K562 (cell line): ENCODE measurements at regions not wholly inside any gene's neighbourhood (a gene's known extent, or its start where the extent isn't known, plus 50 kb on each side); places are given as distances from the start of the nearest gene placed in this dataset.
A peak's percentile ranks its signal among the peaks of the same experiment; 100 is the strongest.

Experiments used
- ATF7 ChIP-seq: fragments of 450-650 bp; IDR thresholded peaks from 2 replicates; pipeline ENCODE4 v1.7.1; 2014; ENCODE audit warnings: mild to moderate bottlenecking, moderate library complexity
- ESRRB ChIP-seq: fragments of 250-450 bp; sonication (Bioruptor Pico); IDR thresholded peaks from 2 replicates; pipeline ENCODE4 v1.5.0; 2020; ENCODE audit warnings: mild to moderate bottlenecking, moderate library complexity, borderline replicate concordance
- FOXK2 ChIP-seq, 2 experiments: fragments of 450-650 bp; IDR thresholded peaks in 1 of 2; conservative IDR thresholded peaks in 1 of 2; 2 replicates each; pipeline ENCODE4 v1.6.1; 2016; ENCODE audit warnings: low read depth in 2 of 2, mild to moderate bottlenecking in 1 of 2
- MGA ChIP-seq: fragments of 450-650 bp; IDR thresholded peaks from 2 replicates; pipeline ENCODE4 v1.6.1; 2016; ENCODE audit warnings: mild to moderate bottlenecking, moderate library complexity
- NFIX ChIP-seq: fragments of 250-450 bp; sonication (Bioruptor Pico); IDR thresholded peaks from 2 replicates; pipeline ENCODE4 v1.4.0; 2020; ENCODE audit warnings: low read depth, mild to moderate bottlenecking, moderate library complexity
- NRF1 ChIP-seq, 2 experiments: fragments of 450-650 bp; IDR thresholded peaks in 1 of 2; conservative IDR thresholded peaks in 1 of 2; 2 replicates each; pipeline ENCODE4 v1.6.1; 2014; ENCODE audit warnings: mild to moderate bottlenecking in 2 of 2
- PTBP1 ChIP-seq: fragments of 200-400 bp; formaldehyde crosslinking; IDR thresholded peaks from 2 replicates; pipeline ENCODE4 v1.6.1; 2017; ENCODE audit warnings: low read depth, low read length
- RCOR1 ChIP-seq, 2 experiments: IDR thresholded peaks; 2 replicates each; pipeline ENCODE4 v1.6.1; 2012; ENCODE audit warnings: low read depth in 2 of 2, low read length in 2 of 2, borderline replicate concordance in 1 of 2, improper control_type of control experiment in 1 of 2
- SOX6 ChIP-seq: fragments of 450-650 bp; IDR thresholded peaks from 2 replicates; pipeline ENCODE4 v1.6.1; 2014; ENCODE audit warnings: mild to moderate bottlenecking
- SRF ChIP-seq, 2 experiments: fragments of 250-450, 450-650 bp in 1 of 2; sonication (Bioruptor Pico) in 1 of 2; sonication (generic) in 1 of 2; formaldehyde crosslinking; IDR thresholded peaks; 2 replicates each; pipeline versions ENCODE4 v1.5.0 to v1.5.1; 2020 to 2022; ENCODE audit warnings: mild to moderate bottlenecking in 1 of 2, missing genetic modification reagents in 1 of 2
- ZNF197 ChIP-seq: fragments of 200-800 bp; sonication (Bioruptor generic); IDR thresholded peaks from 2 replicates; pipeline ENCODE4 v1.6.1; 2016; ENCODE audit warnings: low read depth, missing genetic modification characterization, missing compliant biosample characterization
- TF ChIP-seq, protein P1 (sequence below): fragments of 450-650 bp; IDR thresholded peaks from 2 replicates; pipeline ENCODE4 v1.6.1; 2017; ENCODE audit warnings: antibody characterized with exemption, mild to moderate bottlenecking

DNA sequence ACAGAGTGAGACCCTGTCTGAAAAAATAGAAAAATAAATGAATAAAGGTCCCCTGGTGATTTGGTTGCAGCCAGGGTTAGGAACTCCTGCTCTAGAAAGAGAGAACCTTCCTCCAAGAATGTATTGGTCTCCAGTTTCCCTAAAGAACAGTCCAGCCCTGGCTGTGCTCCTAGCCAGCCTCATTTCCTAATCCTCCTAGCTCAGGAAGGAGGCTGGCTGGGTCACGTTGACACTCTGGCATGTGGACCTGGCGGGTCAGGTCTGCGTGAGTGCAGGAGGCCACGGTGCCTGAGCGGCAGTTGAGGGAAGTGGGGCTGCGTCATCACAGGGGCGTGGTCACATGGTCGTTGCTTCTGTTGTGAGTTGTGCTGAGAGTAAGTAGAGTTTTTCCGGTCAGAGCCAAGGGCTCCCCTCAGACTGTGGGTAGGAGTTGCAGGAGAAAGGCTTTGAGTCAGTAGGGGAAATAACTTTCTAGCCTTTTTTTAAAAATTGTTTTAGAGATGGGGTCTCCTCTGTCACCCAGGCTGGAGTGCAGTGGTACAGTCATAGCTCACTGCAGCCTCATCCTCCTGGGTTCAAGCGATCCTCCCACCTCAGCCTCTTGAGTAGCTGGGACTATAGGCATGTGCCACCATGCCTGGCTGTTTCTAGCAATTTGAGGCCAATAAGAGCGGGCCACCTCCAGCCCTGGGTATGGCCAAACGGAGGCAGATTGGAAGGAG, 194.0 kb upstream of the CIBAR2 start (continued):
- TF ChIP-seq, protein P1, sequence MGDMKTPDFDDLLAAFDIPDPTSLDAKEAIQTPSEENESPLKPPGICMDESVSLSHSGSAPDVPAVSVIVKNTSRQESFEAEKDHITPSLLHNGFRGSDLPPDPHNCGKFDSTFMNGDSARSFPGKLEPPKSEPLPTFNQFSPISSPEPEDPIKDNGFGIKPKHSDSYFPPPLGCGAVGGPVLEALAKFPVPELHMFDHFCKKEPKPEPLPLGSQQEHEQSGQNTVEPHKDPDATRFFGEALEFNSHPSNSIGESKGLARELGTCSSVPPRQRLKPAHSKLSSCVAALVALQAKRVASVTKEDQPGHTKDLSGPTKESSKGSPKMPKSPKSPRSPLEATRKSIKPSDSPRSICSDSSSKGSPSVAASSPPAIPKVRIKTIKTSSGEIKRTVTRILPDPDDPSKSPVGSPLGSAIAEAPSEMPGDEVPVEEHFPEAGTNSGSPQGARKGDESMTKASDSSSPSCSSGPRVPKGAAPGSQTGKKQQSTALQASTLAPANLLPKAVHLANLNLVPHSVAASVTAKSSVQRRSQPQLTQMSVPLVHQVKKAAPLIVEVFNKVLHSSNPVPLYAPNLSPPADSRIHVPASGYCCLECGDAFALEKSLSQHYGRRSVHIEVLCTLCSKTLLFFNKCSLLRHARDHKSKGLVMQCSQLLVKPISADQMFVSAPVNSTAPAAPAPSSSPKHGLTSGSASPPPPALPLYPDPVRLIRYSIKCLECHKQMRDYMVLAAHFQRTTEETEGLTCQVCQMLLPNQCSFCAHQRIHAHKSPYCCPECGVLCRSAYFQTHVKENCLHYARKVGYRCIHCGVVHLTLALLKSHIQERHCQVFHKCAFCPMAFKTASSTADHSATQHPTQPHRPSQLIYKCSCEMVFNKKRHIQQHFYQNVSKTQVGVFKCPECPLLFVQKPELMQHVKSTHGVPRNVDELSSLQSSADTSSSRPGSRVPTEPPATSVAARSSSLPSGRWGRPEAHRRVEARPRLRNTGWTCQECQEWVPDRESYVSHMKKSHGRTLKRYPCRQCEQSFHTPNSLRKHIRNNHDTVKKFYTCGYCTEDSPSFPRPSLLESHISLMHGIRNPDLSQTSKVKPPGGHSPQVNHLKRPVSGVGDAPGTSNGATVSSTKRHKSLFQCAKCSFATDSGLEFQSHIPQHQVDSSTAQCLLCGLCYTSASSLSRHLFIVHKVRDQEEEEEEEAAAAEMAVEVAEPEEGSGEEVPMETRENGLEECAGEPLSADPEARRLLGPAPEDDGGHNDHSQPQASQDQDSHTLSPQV: peak; percentile 97
- TF ChIP-seq FOXK2 (conservative IDR thresholded peaks at IDR 0.05 in 1 of 2, IDR thresholded peaks at IDR 0.05 in 1 of 2; ENCODE audit: low read depth in 2 of 2) (peak; percentile 80 to 83), MGA (peak; percentile 96), NFIX (CRISPR knock-in tag) (no peak), SOX6 (peak; percentile 38; the same call in 1 of the 2 replicates), NRF1 (conservative IDR thresholded peaks at IDR 0.05 in 1 of 2, IDR thresholded peaks at IDR 0.05 in 1 of 2) (peak; percentile 77 to 82), RCOR1 (IDR thresholded peaks at IDR 0.05; ENCODE audit: borderline replicate concordance in 1 of 2, low read depth in 2 of 2, low read length in 2 of 2) (0 out of 4 replicates have a peak, but pooled peaks of 1 of the 2 experiments have one; percentile 23), ESRRB (CRISPR knock-in tag) (no peak), SRF (CRISPR knock-in tag; IDR thresholded peaks at IDR 0.05) (0 out of 4 replicates have a peak, but pooled peaks of 1 of the 2 experiments have one; percentile 10), PTBP1 (no peak), ATF7 (peak; percentile 84), ZNF197 (CRISPR knock-in tag) (peak; percentile 88)
